GM12874 (cell line): ENCODE measurements at regions not wholly inside any gene's neighbourhood (a gene's known extent, or its start where the extent isn't known, plus 50 kb on each side); places are given as distances from the start of the nearest gene placed in this dataset.

Experiments
- TF ChIP-seq, protein P1 (sequence below): IDR thresholded peaks from 2 replicates; pipeline ENCODE4 v1.5.1; 2011; ENCODE audit warnings: low read depth, mild to moderate bottlenecking, control low read depth, low read length, moderate library complexity; ENCODE audit not compliant: insufficient read depth

- TF ChIP-seq, protein P1, sequence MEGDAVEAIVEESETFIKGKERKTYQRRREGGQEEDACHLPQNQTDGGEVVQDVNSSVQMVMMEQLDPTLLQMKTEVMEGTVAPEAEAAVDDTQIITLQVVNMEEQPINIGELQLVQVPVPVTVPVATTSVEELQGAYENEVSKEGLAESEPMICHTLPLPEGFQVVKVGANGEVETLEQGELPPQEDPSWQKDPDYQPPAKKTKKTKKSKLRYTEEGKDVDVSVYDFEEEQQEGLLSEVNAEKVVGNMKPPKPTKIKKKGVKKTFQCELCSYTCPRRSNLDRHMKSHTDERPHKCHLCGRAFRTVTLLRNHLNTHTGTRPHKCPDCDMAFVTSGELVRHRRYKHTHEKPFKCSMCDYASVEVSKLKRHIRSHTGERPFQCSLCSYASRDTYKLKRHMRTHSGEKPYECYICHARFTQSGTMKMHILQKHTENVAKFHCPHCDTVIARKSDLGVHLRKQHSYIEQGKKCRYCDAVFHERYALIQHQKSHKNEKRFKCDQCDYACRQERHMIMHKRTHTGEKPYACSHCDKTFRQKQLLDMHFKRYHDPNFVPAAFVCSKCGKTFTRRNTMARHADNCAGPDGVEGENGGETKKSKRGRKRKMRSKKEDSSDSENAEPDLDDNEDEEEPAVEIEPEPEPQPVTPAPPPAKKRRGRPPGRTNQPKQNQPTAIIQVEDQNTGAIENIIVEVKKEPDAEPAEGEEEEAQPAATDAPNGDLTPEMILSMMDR: no peak
These were observed 74.4 kb upstream of the IRF2 start for GRCh38 chr4:184548648-184549341.

- TF ChIP-seq, protein P1: no peak
These were observed 73.9 kb upstream of the IRF2 start for GRCh38 chr4:184548316-184548647.

DNA sequence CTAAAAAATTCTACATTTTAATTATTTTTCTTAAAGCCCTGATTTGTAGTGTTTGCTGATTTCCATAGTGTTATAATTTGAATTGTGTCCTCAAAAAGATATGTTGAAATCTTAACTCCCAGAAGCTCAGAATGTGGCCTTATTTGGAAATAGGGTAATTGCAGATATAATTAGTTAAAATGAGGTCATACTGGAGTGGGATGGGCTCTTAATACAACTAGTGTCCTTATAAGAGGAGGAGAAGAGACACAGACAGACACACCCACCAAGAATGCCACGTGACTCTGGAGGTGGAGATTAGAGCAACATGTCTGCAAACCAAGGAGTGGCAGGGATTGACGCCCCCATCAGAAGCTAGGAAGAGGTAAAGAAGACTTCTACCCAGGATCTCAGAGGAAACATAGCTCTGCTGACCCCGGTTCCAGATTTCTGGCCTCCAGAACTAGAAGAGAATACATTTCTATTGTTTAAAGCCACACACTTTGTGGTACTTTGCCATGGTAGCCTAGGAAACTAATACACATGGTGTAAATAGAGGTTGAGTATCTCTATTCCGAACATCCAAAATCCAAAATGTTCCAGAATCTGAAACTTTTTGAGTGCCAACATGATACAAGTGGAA, 70.5 kb upstream of the IRF2 start:
- TF ChIP-seq, protein P1: no peak

DNA sequence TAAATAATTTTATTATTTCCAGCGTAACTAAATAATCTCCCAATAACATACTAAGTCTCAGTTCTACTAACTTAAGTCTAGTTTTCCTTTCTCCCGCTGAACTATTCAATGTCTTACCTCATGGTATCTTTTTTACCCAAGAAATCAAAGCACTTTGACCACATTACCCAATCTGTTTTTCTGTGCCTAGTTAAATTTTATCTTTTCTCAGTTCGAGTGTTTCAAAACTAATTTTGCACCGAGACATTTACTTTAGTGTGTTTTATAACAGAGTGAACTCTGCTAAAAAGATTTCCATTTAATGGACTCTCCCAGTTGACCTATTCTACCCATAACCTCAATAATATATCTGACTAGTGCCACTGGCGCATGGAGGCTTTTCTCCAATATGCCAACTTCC, 67.6 kb upstream of the IRF2 start:
- TF ChIP-seq, protein P1: no peak

- TF ChIP-seq, protein P1: no peak
These were observed 66.0 kb upstream of the IRF2 start for GRCh38 chr4:184540307-184540706.

- TF ChIP-seq, protein P1: peak; percentile 63
These were observed 63.8 kb upstream of the IRF2 start for GRCh38 chr4:184538023-184538599.

DNA sequence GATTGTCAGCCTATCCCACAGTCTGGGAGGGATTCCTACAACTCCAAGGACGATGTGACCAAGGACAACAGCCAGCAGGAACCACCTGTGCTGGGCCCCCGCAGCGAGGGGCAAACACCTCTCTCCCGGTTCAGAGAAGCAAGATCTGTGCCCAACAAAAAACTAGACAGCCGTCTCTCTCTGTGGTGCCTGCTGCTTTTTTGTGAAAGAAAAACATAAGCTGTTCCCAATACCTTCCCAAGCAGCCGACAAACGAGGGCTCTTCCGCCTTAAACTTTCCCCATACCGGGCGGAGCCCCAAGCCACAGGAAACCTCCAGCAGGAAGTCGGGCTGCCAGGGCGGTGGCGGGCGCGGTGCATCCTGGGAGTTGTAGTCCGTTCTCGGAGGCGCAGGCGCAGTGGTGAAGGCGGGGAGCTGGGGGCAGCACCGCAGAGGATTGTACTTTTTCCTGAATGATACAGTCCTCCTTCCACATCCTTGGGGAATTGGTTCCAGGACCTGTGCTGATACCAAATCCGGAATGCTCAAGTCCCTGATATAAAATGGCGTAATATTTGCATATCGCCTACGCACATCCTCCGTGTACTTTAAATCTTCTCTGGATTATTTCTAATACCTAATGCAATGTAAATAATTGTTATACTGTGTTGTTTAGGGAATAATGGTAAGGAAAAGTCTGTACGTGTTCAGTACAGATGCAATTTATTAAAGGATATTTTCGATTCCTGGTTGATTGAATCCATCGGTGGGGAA, 63.1 kb upstream of the IRF2 start:
- TF ChIP-seq, protein P1: no peak
